NCI-H187 treated with DMSO at 0.1 percent for 48 hours (cell line): ENCODE measurements at regions not wholly inside any gene's neighbourhood (a gene's known extent, or its start where the extent isn't known, plus 50 kb on each side); places are given as distances from the start of the nearest gene placed in this dataset.

Experiments used
- DNase-seq: peaks from one replicate; lab custom pipeline; 2025; lab: John Stamatoyannopoulos, UW

GRCh38 chr3:83092521-83093221, 1331.2 kb upstream of the GBE1 start:
- no peak for DNase-seq

- no peak for DNase-seq
Measured at GRCh38 chr3:83076041-83076440, 1314.6 kb upstream of the GBE1 start.

DNA sequence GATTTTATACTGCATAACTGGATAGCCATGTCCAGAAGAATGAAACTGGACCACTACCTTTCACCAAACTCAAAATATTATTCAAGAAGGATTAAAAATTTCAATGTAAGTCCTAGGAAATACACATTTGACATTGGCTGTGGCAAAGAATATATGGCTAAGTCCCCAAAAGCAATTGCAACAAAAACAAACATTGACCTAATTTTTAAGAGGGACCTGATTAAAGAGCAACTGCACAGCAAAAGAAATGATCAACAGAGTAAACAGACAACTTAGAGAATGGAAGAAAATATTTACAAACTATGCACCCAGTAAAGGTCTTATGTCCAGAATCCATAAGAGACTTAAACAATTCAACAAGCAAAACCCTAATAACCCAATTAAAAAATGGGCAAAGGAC, 1313.0 kb upstream of the GBE1 start:
- DNase-seq: no peak

DNA sequence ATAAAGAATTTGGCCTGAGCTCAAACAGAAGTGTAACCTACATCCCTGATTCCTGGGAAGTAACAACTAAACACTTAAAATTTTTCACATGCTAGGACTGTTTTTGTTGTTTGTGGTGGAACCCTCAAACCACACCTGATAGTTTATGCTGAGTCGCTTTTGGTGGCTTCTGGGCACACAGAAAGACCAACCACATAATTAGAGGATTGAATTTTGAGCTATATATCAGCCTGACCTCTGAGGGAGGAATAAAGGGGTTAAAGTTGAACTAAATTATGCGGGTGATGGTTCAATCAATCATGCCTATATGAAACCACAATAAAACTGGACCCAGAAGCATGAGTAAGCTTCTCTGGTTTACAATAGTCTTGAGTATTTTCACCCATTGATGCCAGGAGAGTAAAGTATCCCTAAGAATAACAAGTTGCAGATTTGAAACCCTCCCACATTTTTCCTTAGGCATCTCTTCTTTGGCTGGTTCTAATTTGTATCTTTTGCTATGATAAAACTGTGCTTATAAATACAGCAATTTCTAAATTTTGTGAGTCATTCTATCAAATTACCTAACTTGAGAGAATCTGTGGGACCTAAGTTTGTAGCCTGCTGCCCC, 1304.5 kb upstream of the GBE1 start:
- no peak for DNase-seq

- no peak for DNase-seq
Measured at GRCh38 chr3:83063446-83063845, 1302.0 kb upstream of the GBE1 start.

DNA sequence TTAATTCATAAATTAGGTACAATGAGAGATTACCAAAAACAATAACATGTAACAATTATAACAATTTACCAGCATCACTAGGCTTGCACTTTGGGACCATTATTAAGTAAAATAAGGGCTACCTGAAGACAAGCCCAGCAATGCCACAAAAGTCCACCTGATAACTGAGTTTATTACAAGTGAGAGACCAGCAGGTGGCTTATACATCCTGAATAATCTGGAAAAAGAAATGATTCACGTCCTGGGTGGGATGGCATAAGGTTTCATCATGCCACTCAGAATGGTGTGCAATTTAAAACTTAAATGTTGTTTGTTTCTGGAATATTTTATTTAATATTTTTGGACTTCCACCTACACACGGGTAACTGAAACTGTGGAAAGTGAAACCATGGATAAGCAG, 1287.1 kb upstream of the GBE1 start:
- no peak for DNase-seq

DNA sequence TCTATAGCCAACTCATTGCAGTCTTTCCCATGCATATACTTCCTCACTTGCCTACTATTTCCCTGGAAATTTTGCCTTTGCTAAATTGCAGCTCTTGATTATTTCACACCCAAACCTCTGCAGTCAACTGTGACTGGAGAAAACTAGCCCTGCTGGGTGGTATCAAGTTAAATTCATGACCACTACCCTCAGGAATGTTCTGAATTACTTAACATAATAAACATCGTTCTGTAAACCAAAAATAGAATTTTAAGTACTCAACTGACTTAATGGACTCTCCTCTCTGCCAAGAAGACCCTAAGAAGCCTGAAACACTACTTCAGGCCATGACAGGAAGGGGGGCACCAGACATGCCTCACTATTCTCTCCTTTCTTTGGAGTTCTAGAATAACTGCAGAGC, 1278.0 kb upstream of the GBE1 start:
- no peak for DNase-seq

- DNase-seq: no peak
Measured at GRCh38 chr3:83035704-83036010, 1274.2 kb upstream of the GBE1 start.

DNA sequence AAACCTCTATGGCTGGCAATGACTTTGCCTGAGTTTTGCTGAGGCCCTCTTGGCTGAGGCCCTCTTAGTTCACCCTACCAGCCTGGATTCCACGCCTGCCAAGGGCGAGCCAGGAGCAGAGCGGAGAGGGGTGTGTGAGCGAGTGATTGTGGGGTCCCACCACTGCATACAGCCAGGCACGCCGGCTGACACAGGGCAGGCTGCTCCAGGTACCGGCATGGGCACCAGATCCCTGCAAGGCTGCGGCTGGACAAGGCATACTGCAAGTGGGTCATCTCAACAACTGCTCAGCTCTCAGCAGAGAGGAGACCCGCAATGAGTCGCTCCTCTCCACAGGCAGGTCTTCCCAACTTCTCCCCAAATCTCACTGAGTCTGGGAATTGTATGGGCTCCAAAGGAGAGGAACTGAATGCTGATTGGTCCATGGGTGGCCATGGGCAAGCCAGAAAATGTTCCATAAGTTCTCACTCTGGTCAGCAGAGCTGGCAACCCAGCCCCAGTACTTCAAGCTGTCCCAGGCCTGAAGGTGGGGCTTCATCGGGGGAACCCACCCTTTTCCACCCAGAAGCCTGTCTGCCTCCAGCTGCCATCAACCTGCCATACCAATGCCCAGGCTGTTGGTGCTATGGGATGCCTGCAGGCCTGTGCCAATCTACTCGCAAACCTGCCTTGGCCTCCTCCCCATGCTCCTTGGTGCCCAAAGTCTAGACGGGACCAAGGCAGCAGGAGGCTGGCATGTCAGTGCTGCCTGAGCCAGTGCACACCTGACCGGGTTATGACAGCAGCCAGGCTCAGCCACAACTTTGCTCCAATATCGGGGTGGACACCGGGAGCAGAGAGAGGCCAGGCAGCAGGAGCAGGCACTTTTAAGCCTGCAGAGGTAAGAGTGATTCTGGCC, 1273.6 kb upstream of the GBE1 start:
- no peak for DNase-seq

DNA sequence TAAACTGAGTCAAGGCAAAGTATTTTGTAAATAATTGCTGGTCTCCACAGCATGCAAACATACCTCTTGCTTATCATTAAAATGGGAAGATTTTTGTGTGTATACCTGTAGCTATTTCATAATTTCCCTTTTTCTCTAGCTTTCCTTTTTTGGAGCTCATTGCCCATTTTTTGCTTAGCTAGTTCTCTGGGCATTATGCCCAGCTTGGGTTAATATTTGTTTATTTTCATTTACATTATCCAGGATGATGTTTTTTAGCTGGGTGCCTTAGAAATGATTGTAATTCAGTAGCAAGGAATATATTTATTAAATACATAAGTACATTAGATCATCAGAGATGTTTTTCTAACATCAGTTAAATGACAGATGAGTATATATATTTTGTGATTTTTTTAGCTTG, 1271.7 kb upstream of the GBE1 start:
- no peak for DNase-seq

GRCh38 chr3:83023086-83023485, 1261.6 kb upstream of the GBE1 start:
- DNase-seq: no peak

GRCh38 chr3:83011481-83011880, 1250.0 kb upstream of the GBE1 start:
- no peak for DNase-seq

DNA sequence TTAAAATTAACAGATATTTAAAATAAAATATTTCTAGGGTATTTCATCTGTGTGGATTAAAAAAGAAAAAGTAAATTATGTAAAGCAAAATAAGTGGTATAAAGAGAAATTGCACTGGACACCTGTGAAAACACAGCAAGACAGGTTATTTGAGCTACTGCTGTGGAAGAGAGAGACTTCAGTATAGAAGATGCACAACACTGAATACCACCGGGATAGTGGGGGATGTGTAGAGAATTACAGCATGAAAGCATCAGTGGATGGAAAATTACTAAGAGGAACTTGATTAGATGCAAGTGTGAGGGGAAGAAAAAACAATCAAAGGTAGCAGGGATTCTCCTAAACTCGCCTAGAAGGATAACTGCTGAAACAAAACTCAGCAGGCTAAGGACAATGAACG, 1242.5 kb upstream of the GBE1 start:
- DNase-seq: no peak

GRCh38 chr3:83002869-83003445, 1241.5 kb upstream of the GBE1 start:
- no peak for DNase-seq

DNA sequence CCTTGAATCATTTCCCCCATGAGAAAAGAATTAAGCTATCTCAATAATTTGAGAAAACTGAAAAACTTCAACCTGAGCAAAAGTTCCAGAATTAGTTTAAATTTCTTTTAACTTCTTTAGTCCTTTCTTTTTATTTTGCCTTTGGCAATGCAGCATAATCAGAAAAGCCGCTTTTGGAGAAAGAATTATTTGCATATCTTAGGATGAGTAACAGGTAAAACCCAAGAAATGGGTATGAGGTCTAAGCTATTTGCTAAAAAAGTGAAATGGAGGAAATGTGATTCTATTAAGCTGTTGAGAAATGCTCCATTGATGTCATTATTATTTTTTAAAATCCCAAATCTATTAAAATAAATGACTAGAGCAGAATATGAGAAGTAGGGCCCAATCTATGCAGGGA, 1238.3 kb upstream of the GBE1 start:
- no peak for DNase-seq

- no peak for DNase-seq
Measured at GRCh38 chr3:82978368-82978767, 1216.9 kb upstream of the GBE1 start.

DNA sequence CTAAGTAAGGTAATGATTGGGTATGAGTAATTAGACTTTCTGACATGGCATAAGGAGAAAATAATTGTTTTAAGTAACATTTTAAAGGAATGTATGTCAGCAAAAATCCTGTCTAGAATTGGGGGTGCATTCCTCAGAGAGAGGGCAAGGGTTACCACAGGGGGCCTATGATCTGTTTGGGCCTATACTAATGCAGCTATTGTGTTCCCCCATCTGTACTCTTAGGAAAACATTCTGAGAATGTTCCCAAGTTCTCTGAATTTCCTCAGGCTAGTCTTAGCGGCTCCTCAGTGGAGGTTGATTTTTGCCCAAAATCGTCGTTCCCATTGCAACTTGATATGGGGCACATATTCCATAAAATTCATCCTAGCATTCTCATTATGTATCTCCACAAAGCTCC, 1216.4 kb upstream of the GBE1 start:
- DNase-seq: no peak

DNA sequence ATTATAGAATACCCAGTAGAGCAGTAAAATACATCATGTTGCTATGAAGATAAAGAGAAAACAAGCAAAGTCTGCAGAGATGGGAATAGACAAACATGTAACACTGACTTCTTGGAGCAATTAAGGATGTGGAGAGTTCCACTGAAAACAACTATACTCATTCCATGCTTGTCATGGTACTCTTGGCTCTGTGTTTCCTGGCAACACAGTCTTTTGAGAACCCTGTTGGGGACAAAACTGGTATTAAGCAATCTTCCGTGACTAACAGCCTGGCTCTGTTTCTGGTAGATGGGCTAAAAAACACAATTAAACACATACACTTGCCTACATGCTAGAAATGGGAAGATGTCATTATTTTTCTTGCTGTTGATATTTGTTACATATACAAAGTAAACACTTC, 1212.3 kb upstream of the GBE1 start:
- peak; percentile 4 for DNase-seq

DNA sequence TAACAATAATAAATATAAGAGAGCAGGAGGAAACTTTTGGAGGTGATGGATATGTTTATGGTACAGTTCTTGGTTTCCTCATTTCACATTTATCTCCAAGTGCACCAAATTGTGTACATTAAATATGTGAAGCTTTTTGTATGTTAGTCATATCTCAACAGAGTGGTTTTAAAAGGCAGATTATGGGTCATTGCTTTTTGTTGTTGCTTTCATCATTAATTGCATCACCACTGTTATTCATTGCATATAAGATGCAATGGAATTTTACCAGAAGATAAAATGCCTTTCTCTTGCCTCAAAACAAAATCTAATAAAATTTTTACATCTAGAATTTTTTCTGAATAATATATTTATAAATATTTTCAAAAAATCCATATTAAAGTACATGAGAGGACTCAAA, 1198.9 kb upstream of the GBE1 start:
- no peak for DNase-seq

GRCh38 chr3:82957696-82958095, 1196.3 kb upstream of the GBE1 start:
- no peak for DNase-seq

DNA sequence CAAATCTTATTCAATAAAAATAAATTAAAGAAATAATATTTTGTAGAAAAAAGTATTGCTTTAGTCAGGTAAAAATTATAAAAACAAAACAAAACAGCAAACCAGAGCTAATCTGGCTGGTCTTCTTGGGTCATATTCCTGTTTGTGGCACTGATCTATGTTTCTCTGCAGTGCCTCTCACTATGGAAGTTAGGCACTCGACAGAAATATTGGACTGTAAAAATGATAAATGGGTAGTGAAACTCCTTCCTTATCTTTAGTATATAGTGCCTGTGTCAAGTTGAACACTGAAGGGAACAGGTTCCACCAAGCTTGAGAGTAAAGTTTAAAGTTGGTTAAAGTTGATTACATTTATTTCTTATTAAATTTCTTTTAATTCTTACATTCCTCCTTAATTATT, 1195.6 kb upstream of the GBE1 start:
- no peak for DNase-seq

DNA sequence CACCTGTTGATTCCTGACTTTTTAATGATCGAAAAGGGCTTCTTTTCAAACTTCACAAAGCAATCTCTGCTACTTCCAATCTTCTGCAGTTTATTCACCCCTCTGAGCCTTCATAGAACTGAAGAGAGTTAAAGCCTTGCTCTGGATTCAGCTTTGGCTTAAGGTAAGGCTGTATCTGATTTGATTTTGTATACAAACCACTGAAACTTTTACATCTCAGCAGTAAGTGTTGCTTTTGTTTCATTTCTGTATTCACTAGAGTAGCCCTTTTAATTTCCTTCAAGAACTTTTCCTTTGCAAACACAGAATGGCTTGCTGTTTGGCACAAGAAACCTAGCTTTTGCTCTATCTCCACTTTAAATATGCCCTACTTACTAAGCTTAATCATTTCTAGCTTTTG, 1193.0 kb upstream of the GBE1 start:
- no peak for DNase-seq

DNA sequence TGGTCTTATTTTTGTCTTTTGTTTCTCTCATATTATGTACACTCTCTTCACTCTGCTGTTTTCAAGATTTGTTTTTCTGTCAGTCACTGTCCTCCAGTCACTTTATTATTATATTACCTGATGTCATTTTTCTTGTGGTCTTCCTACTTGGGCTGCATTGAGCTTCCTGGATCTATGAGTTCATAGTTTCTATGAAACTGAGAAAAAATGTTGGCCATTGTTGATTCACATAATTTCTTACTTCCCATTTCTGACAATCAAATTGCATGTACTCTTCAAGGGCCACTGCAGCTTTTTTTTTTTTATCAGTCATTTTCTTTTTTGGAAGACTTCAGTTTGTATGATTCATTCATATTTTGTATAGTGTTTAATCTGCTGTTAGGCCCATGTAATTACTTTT, 1180.6 kb upstream of the GBE1 start:
- DNase-seq: no peak
